Loucy (cell line): ENCODE measurements at regions not wholly inside any gene's neighbourhood (a gene's known extent, or its start where the extent isn't known, plus 50 kb on each side); places are given as distances from the start of the nearest gene placed in this dataset.

Experiments used
- EZH2phosphoT487 ChIP-seq: fragments of 200-600 bp; IDR thresholded peaks from 2 replicates; pipeline ENCODE4 v1.6.1; 2018; ENCODE audit warnings: antibody characterized with exemption, mild to moderate bottlenecking, moderate library complexity, borderline replicate concordance
- TF ChIP-seq, protein P1 (sequence below): fragments of 200-600 bp; sonication (generic); conservative IDR thresholded peaks from 2 replicates; pipeline ENCODE4 v1.5.1; 2014; ENCODE audit warnings: mild to moderate bottlenecking, antibody characterized with exemption, low read length

DNA sequence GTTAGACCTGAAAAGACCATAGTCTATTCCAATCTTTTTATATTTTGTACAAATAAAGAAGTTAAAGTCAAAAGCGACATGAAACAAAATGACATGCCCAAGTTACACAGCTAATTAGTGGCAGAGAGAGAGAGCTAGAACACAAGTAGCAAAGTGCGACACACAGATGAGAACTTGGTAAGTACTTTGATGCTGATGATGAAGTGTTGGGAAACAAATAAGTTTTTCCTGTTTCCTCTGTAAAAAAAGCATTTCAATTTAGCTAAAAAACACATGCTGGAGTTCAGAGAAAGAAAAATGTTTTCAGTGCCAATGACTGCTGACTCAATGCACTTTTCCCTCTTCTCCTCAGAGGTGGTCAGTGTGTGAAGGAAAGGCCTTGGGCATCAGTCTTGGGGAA lies 226.9 kb downstream of the PAX3 start:
- TF ChIP-seq, protein P1, sequence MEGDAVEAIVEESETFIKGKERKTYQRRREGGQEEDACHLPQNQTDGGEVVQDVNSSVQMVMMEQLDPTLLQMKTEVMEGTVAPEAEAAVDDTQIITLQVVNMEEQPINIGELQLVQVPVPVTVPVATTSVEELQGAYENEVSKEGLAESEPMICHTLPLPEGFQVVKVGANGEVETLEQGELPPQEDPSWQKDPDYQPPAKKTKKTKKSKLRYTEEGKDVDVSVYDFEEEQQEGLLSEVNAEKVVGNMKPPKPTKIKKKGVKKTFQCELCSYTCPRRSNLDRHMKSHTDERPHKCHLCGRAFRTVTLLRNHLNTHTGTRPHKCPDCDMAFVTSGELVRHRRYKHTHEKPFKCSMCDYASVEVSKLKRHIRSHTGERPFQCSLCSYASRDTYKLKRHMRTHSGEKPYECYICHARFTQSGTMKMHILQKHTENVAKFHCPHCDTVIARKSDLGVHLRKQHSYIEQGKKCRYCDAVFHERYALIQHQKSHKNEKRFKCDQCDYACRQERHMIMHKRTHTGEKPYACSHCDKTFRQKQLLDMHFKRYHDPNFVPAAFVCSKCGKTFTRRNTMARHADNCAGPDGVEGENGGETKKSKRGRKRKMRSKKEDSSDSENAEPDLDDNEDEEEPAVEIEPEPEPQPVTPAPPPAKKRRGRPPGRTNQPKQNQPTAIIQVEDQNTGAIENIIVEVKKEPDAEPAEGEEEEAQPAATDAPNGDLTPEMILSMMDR: no peak
- TF ChIP-seq EZH2phosphoT487: no peak
